A549 (cell line): ENCODE measurements at regions not wholly inside any gene's neighbourhood (a gene's known extent, or its start where the extent isn't known, plus 50 kb on each side); places are given as distances from the start of the nearest gene placed in this dataset.

Source experiments
- ATAC-seq, 2 experiments: fragments of 200-7000 bp in 1 of 2; fragments of >200 bp in 1 of 2; cut with Nextera tagmentation in 1 of 2; cut with Tn5 transposase in 1 of 2; 3 replicates each; pipeline versions ENCODE4 v1.8.0 to v1.9.1; 2018 to 2020; ENCODE audit warnings: mild to moderate bottlenecking in 1 of 2, moderate library complexity in 1 of 2
- CTCF ChIA-PET: fragments of 300-600 bp; sonication (Branson Sonifier 250); formaldehyde crosslinking; extraction: SDS; loops from one replicate; lab custom pipeline; 2021; ENCODE audit warnings: antibody characterized with exemption, inconsistent platforms; lab: Yijun Ruan, JAX
- POLR2A ChIA-PET: fragments of 350-600 bp; formaldehyde crosslinking; extraction: SDS; loops from one replicate; lab custom pipeline; 2021; ENCODE audit warnings: antibody characterized with exemption, inconsistent platforms; lab: Yijun Ruan, JAX
- DNase-seq, 2 experiments: peaks; one replicate each; pipeline versions ENCODE4 v3.0.0 to v3.0.0-alpha.2; 2011 to 2016; ENCODE audit warnings: low read depth in 1 of 2, low spot score in 1 of 2
- FAIRE-seq: peaks from 2 replicates; lab custom pipeline; 2011; peaks lifted over from hg19 to GRCh38; lab: Jason Lieb, UNC
- H3K27ac ChIP-seq, 2 experiments: fragments of >200 bp; sonication (Bioruptor Twin); formaldehyde crosslinking; 3 replicates each; pipeline ENCODE4 v1.5.1; 2016 to 2017
- H3K4me1 ChIP-seq: fragments of >200 bp; sonication (Bioruptor Twin); formaldehyde crosslinking; 3 replicates; pipeline ENCODE4 v1.6.1; 2016
- H3K4me2 ChIP-seq: fragments of >200 bp; sonication (Bioruptor Twin); formaldehyde crosslinking; 3 replicates; pipeline ENCODE4 v1.6.1; 2016
- H3K4me3 ChIP-seq: fragments of >200 bp; sonication (Bioruptor Twin); formaldehyde crosslinking; 3 replicates; pipeline ENCODE4 v1.5.1; 2016
- H3K9me3 ChIP-seq: fragments of >200 bp; sonication (Bioruptor Twin); formaldehyde crosslinking; 3 replicates; pipeline ENCODE4 v1.6.1; 2016
- BHLHE40 ChIP-seq: IDR thresholded peaks from 2 replicates; pipeline ENCODE4 v1.6.1; 2012; ENCODE audit warnings: low read depth, low read length, inconsistent platforms
- CBX2 ChIP-seq: fragments of 200-600 bp; sonication (generic); IDR thresholded peaks from 2 replicates; pipeline ENCODE4 v1.6.1; 2016; ENCODE audit warnings: low read depth, mild to moderate bottlenecking, borderline replicate concordance
- CHD2 ChIP-seq: fragments of 150-350 bp; IDR thresholded peaks from 2 replicates; pipeline ENCODE4 v1.6.1; 2014; ENCODE audit warnings: low read length; ENCODE audit not compliant: partially characterized antibody
- EHF ChIP-seq: fragments of 250-450 bp; sonication (Bioruptor Pico); IDR thresholded peaks from 2 replicates; pipeline ENCODE4 v1.5.0; 2020; ENCODE audit warnings: mild to moderate bottlenecking
- ELK1 ChIP-seq: fragments of 150-350 bp; IDR thresholded peaks from 2 replicates; pipeline ENCODE4 v1.6.1; 2014; ENCODE audit warnings: low read depth, mild to moderate bottlenecking, low read length
- ESRRA ChIP-seq: fragments of 150-350 bp; IDR thresholded peaks from 2 replicates; pipeline ENCODE4 v1.6.1; 2014; ENCODE audit warnings: mild to moderate bottlenecking, low read length, borderline replicate concordance
- GATA3 ChIP-seq: IDR thresholded peaks from 2 replicates; pipeline ENCODE4 v1.6.1; 2012; ENCODE audit warnings: borderline replicate concordance
- HOXA7 ChIP-seq: fragments of 250-450 bp; sonication (Bioruptor Pico); IDR thresholded peaks from 2 replicates; pipeline ENCODE4 v1.5.0; 2020; ENCODE audit warnings: mild to moderate bottlenecking, moderate library complexity
- JUN ChIP-seq, 2 experiments: fragments of >200 bp; sonication (Bioruptor Twin); formaldehyde crosslinking; IDR thresholded peaks; 2 replicates in 1 of 2; 3 replicates in 1 of 2; pipeline ENCODE4 v1.6.1; 2016 to 2017
- MAX ChIP-seq: IDR thresholded peaks from 2 replicates; pipeline ENCODE4 v1.6.1; 2012
- NR3C1 ChIP-seq: fragments of >200 bp; sonication (Bioruptor Twin); formaldehyde crosslinking; IDR thresholded peaks from 3 replicates; pipeline ENCODE4 v1.6.1; 2017
- PBX3 ChIP-seq: IDR thresholded peaks from 2 replicates; pipeline ENCODE4 v1.6.1; 2012
- PHF8 ChIP-seq: fragments of 200-600 bp; sonication (generic); IDR thresholded peaks from 2 replicates; pipeline ENCODE4 v1.6.1; 2016; ENCODE audit warnings: low read depth, mild to moderate bottlenecking, antibody characterized with exemption, moderate library complexity, borderline replicate concordance
- POLR2A ChIP-seq: IDR thresholded peaks from 2 replicates; pipeline ENCODE4 v1.6.1; 2012; ENCODE audit warnings: mild to moderate bottlenecking, low read length
- RARB ChIP-seq: fragments of 250-450 bp; sonication (Bioruptor Pico); IDR thresholded peaks from 2 replicates; pipeline ENCODE4 v1.8.0; 2021; ENCODE audit warnings: mild to moderate bottlenecking, moderate library complexity
- RFX5 ChIP-seq: fragments of 450-650 bp; IDR thresholded peaks from 2 replicates; pipeline ENCODE4 v1.7.1; 2014; ENCODE audit warnings: antibody characterized with exemption, mild to moderate bottlenecking, moderate library complexity
- RNF2 ChIP-seq: fragments of 200-600 bp; sonication (generic); IDR thresholded peaks from 2 replicates; pipeline ENCODE4 v1.6.1; 2016; ENCODE audit warnings: low read depth, mild to moderate bottlenecking, antibody characterized with exemption, moderate library complexity, borderline replicate concordance
- SREBF2 ChIP-seq: fragments of 450-650 bp; IDR thresholded peaks from 2 replicates; pipeline ENCODE4 v1.6.1; 2014; ENCODE audit warnings: mild to moderate bottlenecking, moderate library complexity
- TFCP2L1 ChIP-seq: fragments of 250-450 bp; sonication (Bioruptor Pico); IDR thresholded peaks from 2 replicates; pipeline ENCODE4 v1.5.0; 2021; ENCODE audit warnings: mild to moderate bottlenecking
- USF2 ChIP-seq: fragments of 450-650 bp; IDR thresholded peaks from 2 replicates; pipeline ENCODE4 v1.6.1; 2014; ENCODE audit warnings: antibody characterized with exemption
- ZFP36 ChIP-seq: fragments of 450-650 bp; IDR thresholded peaks from 2 replicates; pipeline ENCODE4 v1.6.1; 2014; ENCODE audit warnings: borderline replicate concordance; ENCODE audit not compliant: partially characterized antibody
- ZNF302 ChIP-seq: fragments of 250-450 bp; sonication (Bioruptor Pico); IDR thresholded peaks from 2 replicates; pipeline ENCODE4 v1.9.0; 2021; ENCODE audit warnings: inconsistent platforms, mild to moderate bottlenecking, moderate library complexity
- WGBS: methylation state at CpG from one replicate; pipeline ENCODE4 v1.1.6; 2017; ENCODE audit errors: missing lambda C conversion rate; 5-methylcytosine and 5-hydroxymethylcytosine counted together
- TF ChIP-seq, protein P1 (sequence below): fragments of >200 bp; sonication (Bioruptor Twin); formaldehyde crosslinking; IDR thresholded peaks from 3 replicates; pipeline ENCODE4 v1.6.1; 2016

GRCh38 chr9:134575103-134575900 lies 66.3 kb upstream of the COL5A1 start:
- POLR2A ChIA-PET, result no interaction called here
- no peak for TF ChIP-seq MAX
- TF ChIP-seq EHF (CRISPR knock-in tag), result no peak
- no peak for TF ChIP-seq BHLHE40
- TF ChIP-seq RARB, result no peak
- no peak for TF ChIP-seq HOXA7 (CRISPR knock-in tag)
- no peak for TF ChIP-seq ESRRA
- TF ChIP-seq GATA3, result no peak
- TF ChIP-seq CBX2, result no peak
- TF ChIP-seq, protein P1, sequence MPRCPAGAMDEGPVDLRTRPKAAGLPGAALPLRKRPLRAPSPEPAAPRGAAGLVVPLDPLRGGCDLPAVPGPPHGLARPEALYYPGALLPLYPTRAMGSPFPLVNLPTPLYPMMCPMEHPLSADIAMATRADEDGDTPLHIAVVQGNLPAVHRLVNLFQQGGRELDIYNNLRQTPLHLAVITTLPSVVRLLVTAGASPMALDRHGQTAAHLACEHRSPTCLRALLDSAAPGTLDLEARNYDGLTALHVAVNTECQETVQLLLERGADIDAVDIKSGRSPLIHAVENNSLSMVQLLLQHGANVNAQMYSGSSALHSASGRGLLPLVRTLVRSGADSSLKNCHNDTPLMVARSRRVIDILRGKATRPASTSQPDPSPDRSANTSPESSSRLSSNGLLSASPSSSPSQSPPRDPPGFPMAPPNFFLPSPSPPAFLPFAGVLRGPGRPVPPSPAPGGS, result no peak
- no peaks in the 10 kb centered on the region for H3K9me3 ChIP-seq

GRCh38 chr9:134575901-134576176 lies 65.8 kb upstream of the COL5A1 start:
- Histone ChIP-seq H3K4me1 (no peaks in the 10 kb centered on the region), H3K4me2 (no peak overlapping the region), H3K9me3 (no peaks in the 10 kb centered on the region), H3K4me3 (no peak overlapping the region)
- ChIA-PET CTCF (no interaction called here), POLR2A (no interaction called here)
- DNase-seq, result no peak
- no peak for FAIRE-seq
- TF ChIP-seq PHF8 (no peak), RFX5 (no peak), TFCP2L1 (no peak), RNF2 (no peak), POLR2A (no peak), PBX3 (no peak), EHF (CRISPR knock-in tag) (no peak), ZNF302 (CRISPR knock-in tag) (no peak), SREBF2 (no peak), ELK1 (no peak), RARB (no peak), CHD2 (no peak), NR3C1 (no peak), USF2 (no peak), JUN (IDR thresholded peaks at IDR 0.05) (no peak), ZFP36 (no peak)
- TF ChIP-seq, all 56 proteins: peak for 0
- ATAC-seq, result no peak
- peak overlapping the region in 1 of 2 experiments; percentile 26; a peak in 1 of 6 replicates for H3K27ac ChIP-seq
- WGBS, result 74% methylated on average over 3 of the region's 3 CpGs

More at GRCh38 chr9:134575103-134575900, 66.3 kb upstream of the COL5A1 start:
- FAIRE-seq (no peak), ATAC-seq (no peak), DNase-seq (no peak)
- 63% methylated on average over 11 of the region's 14 CpGs for WGBS
- CTCF ChIA-PET, result no interaction called here
- Histone ChIP-seq H3K4me2 (no peak overlapping the region), H3K4me1 (no peaks in the 10 kb centered on the region), H3K27ac (peak overlapping the region in 1 of 2 experiments; percentile 26; a peak in 1 of 6 replicates), H3K4me3 (no peak overlapping the region)
